ENCODE measurements at regions not wholly inside any gene's neighbourhood (a gene's known extent, or its start where the extent isn't known, plus 50 kb on each side); places are given as distances from the start of the nearest gene placed in this dataset.
A peak's percentile ranks its signal among the peaks of the same experiment; 100 is the strongest.

GRCh38 chr5:152622628-152623027 lies 217.5 kb upstream of the NMUR2 start:
- DNase-seq (ENCODE audit: low read depth) (no peak), FAIRE-seq (no peak)
- Histone ChIP-seq H3K36me3 (ENCODE audit: insufficient read depth, low read length) (no peaks in the 10 kb centered on the region), H3K4me3 (ENCODE audit: insufficient read depth, low read depth, low read length) (no peak overlapping the region), H3K9ac (ENCODE audit: low read length) (no peak overlapping the region), H3K79me2 (ENCODE audit: insufficient read depth, low read length) (no peaks in the 10 kb centered on the region), H3K27me3 (ENCODE audit: insufficient read depth, low read length) (no peaks in the 10 kb centered on the region), H4K20me1 (ENCODE audit: insufficient read depth, low read length) (no peaks in the 10 kb centered on the region), H3K27ac (ENCODE audit: low read depth, low read length) (no peak overlapping the region), H3K4me1 (ENCODE audit: insufficient read depth, low read length) (no peaks in the 10 kb centered on the region), H3K9me3 (ENCODE audit: insufficient read depth, low read depth, low read length) (no peaks in the 10 kb centered on the region), H2AFZ (ENCODE audit: low read depth, low read length) (no peak overlapping the region), H3K4me2 (ENCODE audit: low read length) (no peak overlapping the region)
- peaks cover 10% of the 10 kb centered on the region for H3K4me1 Mint-ChIP-seq (ENCODE audit: low read depth, unreplicated experiment)
- no peaks in the 10 kb centered on the region for H3K9me3 Mint-ChIP-seq (ENCODE audit: unreplicated experiment)
- H3K36me3 Mint-ChIP-seq (ENCODE audit: low read depth, unreplicated experiment): no peaks in the 10 kb centered on the region
- no peaks in the 10 kb centered on the region for H3K27me3 Mint-ChIP-seq (ENCODE audit: low read depth, unreplicated experiment)
- no peak overlapping the region for H3K27ac Mint-ChIP-seq (ENCODE audit: unreplicated experiment)
- H3K4me3 Mint-ChIP-seq (ENCODE audit: unreplicated experiment): no peak overlapping the region
- TF ChIP-seq EZH2 (IDR thresholded peaks at IDR 0.05; ENCODE audit: insufficient read depth, low read length): no peak
- TF ChIP-seq CTCF (IDR thresholded peaks at IDR 0.05; ENCODE audit: insufficient read depth, low read depth, low read length): no peak

GRCh38 chr5:152623951-152624350 lies 218.9 kb upstream of the NMUR2 start:
- DNase-seq (ENCODE audit: low read depth): no peak

More at GRCh38 chr5:152623951-152624350, 218.9 kb upstream of the NMUR2 start:
- Mint-ChIP-seq H3K4me1 (ENCODE audit: low read depth, unreplicated experiment) (peaks cover 10% of the 10 kb centered on the region), H3K36me3 (ENCODE audit: low read depth, unreplicated experiment) (no peaks in the 10 kb centered on the region), H3K27ac (ENCODE audit: unreplicated experiment) (peak overlapping the region; percentile 22), H3K9me3 (ENCODE audit: unreplicated experiment) (no peaks in the 10 kb centered on the region), H3K4me3 (ENCODE audit: unreplicated experiment) (no peak overlapping the region), H3K27me3 (ENCODE audit: low read depth, unreplicated experiment) (no peaks in the 10 kb centered on the region)
- Histone ChIP-seq H3K27me3 (ENCODE audit: insufficient read depth, low read length) (no peaks in the 10 kb centered on the region), H3K27ac (ENCODE audit: low read depth, low read length) (no peak overlapping the region), H4K20me1 (ENCODE audit: insufficient read depth, low read length) (no peaks in the 10 kb centered on the region), H2AFZ (ENCODE audit: low read depth, low read length) (no peak overlapping the region), H3K36me3 (ENCODE audit: insufficient read depth, low read length) (no peaks in the 10 kb centered on the region), H3K4me1 (ENCODE audit: insufficient read depth, low read length) (no peaks in the 10 kb centered on the region), H3K4me2 (ENCODE audit: low read length) (no peak overlapping the region), H3K9me3 (ENCODE audit: insufficient read depth, low read depth, low read length) (no peaks in the 10 kb centered on the region), H3K79me2 (ENCODE audit: insufficient read depth, low read length) (no peaks in the 10 kb centered on the region), H3K4me3 (ENCODE audit: insufficient read depth, low read depth, low read length) (no peak overlapping the region), H3K9ac (ENCODE audit: low read length) (no peak overlapping the region)
- TF ChIP-seq CTCF (IDR thresholded peaks at IDR 0.05; ENCODE audit: insufficient read depth, low read depth, low read length) (no peak), EZH2 (IDR thresholded peaks at IDR 0.05; ENCODE audit: insufficient read depth, low read length) (no peak)
- FAIRE-seq: no peak

Measured in astrocyte (in vitro differentiated cells and primary cell).